ENCODE measurements at regions not wholly inside any gene's neighbourhood (a gene's known extent, or its start where the extent isn't known, plus 50 kb on each side); places are given as distances from the start of the nearest gene placed in this dataset.

DNA sequence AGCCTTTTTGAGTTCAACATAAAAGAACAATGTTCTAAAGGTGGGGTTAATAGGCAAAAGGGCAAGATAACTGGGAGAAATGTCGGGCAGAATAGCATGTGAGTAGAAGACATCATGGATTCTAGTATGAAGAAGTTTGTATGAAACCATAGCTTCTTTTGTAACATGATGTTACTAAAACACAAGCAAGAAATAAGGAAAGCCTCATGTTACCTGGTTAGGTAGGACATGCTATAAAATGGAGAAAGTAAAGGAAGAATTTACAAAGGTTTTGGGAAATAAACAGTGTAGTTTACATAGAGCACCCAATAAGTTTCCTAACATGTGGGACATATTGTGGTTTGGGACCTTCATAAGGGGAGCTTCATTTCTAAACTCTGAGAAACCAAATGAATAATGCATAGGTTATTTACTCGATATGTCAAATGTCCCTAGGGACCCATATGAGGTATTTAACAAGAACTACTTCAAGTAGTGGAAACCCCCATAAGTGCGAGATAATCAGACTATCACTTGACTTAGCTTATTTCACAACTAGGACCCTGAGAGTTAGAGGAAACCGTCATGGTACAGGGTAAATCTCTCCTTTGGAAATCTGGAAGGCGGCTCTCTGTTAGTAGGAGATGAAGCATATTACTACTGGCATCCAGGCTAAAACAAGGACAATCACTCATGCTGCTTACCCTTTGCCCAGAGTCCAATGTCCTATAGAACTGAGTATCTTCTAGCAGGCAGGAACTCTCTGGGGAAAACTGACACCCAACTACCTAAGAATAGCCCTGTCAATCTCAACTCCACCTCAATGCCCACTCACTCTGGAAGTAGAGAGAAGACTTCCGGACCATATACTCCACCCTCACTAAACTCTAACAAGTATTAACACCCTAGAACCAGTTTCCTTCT lies 57.5 kb downstream of the ILRUN start:
- no peak overlapping the region for H3K27ac ChIP-seq
- TF ChIP-seq, protein P1, sequence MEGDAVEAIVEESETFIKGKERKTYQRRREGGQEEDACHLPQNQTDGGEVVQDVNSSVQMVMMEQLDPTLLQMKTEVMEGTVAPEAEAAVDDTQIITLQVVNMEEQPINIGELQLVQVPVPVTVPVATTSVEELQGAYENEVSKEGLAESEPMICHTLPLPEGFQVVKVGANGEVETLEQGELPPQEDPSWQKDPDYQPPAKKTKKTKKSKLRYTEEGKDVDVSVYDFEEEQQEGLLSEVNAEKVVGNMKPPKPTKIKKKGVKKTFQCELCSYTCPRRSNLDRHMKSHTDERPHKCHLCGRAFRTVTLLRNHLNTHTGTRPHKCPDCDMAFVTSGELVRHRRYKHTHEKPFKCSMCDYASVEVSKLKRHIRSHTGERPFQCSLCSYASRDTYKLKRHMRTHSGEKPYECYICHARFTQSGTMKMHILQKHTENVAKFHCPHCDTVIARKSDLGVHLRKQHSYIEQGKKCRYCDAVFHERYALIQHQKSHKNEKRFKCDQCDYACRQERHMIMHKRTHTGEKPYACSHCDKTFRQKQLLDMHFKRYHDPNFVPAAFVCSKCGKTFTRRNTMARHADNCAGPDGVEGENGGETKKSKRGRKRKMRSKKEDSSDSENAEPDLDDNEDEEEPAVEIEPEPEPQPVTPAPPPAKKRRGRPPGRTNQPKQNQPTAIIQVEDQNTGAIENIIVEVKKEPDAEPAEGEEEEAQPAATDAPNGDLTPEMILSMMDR (IDR thresholded peaks at IDR 0.05) = no peak
- H3K4me2 ChIP-seq (ENCODE audit: low read length) = no peak overlapping the region
- H3K27me3 ChIP-seq (ENCODE audit: control insufficient read depth, insufficient read depth, low read length) = no peaks in the 10 kb centered on the region
- H3K36me3 ChIP-seq (ENCODE audit: control insufficient read depth, insufficient read depth, low read length) = no peaks in the 10 kb centered on the region
- H3K4me1 ChIP-seq = no peaks in the 10 kb centered on the region
- H2AFZ ChIP-seq = no peak overlapping the region
- H3K9ac ChIP-seq = no peak overlapping the region
- peaks cover 21% of the 10 kb centered on the region for H3K79me2 ChIP-seq
- no peak overlapping the region for H3K4me3 ChIP-seq (ENCODE audit: low read depth, low read length)
- H3K9me3 ChIP-seq (ENCODE audit: control insufficient read depth, low read length) = no peaks in the 10 kb centered on the region

DNA sequence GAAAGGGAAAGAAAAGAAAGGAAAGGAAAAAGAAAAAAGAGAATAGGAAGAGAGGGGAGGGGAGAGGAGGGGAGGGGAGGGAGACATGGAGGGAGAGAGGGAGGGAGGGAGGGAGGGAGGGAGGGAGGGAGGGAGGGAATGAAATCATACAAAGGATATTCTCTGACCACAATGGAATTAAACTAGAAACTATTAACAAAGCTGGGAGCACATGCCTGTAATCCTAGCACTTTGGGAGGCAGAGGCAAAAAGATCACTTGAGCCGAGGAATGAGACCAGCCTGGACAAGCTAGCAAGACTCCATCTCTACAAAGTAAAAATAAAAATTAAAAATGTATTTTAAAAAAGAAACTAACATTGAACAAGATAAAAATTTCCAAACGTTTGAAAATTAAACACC lies 62.8 kb downstream of the ILRUN start:
- H3K4me3 ChIP-seq (ENCODE audit: low read depth, low read length) = no peak overlapping the region
- H3K27ac ChIP-seq = no peak overlapping the region
- H3K4me2 ChIP-seq (ENCODE audit: low read length) = no peak overlapping the region
- TF ChIP-seq, protein P1 (IDR thresholded peaks at IDR 0.05) = no peak
- peaks cover 14% of the 10 kb centered on the region for H3K79me2 ChIP-seq
- no peak overlapping the region for H3K9ac ChIP-seq
- no peak overlapping the region for H2AFZ ChIP-seq
- no peaks in the 10 kb centered on the region for H3K36me3 ChIP-seq (ENCODE audit: control insufficient read depth, insufficient read depth, low read length)
- no peaks in the 10 kb centered on the region for H3K4me1 ChIP-seq
- H3K27me3 ChIP-seq (ENCODE audit: control insufficient read depth, insufficient read depth, low read length) = no peaks in the 10 kb centered on the region
- no peaks in the 10 kb centered on the region for H3K9me3 ChIP-seq (ENCODE audit: control insufficient read depth, low read length)

DNA sequence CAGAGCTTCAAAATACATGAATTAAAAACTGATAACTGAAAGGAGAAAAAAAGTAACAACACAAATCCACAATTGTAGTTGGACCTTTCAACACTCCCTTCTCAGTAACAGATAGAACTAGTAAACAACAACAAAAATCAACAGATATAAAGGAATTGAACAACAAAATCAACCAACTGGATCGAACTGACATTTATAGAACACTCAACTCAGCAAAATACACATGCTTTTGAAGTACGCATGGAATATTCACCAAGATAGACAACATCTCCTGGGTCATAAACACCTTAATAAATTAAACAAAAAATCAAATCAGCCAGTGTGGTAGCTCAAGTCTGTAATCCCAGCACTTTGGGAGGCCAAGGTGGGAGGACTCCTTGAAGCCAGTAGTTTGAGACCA lies 63.3 kb downstream of the ILRUN start:
- Histone ChIP-seq H3K4me3 (ENCODE audit: low read depth, low read length) (no peak overlapping the region), H3K4me2 (ENCODE audit: low read length) (no peak overlapping the region), H3K4me1 (no peaks in the 10 kb centered on the region), H3K36me3 (ENCODE audit: control insufficient read depth, insufficient read depth, low read length) (no peaks in the 10 kb centered on the region), H3K27ac (no peak overlapping the region), H3K9me3 (ENCODE audit: control insufficient read depth, low read length) (no peaks in the 10 kb centered on the region), H3K9ac (no peak overlapping the region), H3K79me2 (peaks cover 14% of the 10 kb centered on the region), H3K27me3 (ENCODE audit: control insufficient read depth, insufficient read depth, low read length) (no peaks in the 10 kb centered on the region), H2AFZ (no peak overlapping the region)
- TF ChIP-seq, protein P1 (IDR thresholded peaks at IDR 0.05) = no peak

DNA sequence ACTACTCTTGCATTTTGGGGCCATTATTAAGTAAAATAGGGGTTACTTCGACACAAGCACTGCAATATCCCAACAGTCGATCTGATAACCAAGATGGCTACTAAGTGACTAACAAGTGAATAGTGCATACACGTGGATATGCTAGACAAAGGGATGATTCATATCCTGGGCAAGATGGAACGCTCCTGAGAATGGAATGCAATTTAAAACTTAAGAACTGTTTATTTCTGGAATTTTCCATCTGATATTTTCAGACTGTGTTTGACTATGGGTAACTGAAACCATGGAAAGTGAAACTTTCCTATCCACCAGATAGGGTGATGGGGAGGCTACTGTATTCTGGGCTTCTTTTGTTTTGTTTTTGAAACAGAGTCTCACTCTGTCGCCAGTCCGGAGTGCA lies 66.5 kb downstream of the ILRUN start:
- Histone ChIP-seq H3K4me2 (ENCODE audit: low read length) (no peak overlapping the region), H3K9ac (no peak overlapping the region), H3K27ac (no peak overlapping the region), H3K9me3 (ENCODE audit: control insufficient read depth, low read length) (no peaks in the 10 kb centered on the region), H3K27me3 (ENCODE audit: control insufficient read depth, insufficient read depth, low read length) (no peaks in the 10 kb centered on the region), H3K4me3 (ENCODE audit: low read depth, low read length) (no peak overlapping the region), H3K36me3 (ENCODE audit: control insufficient read depth, insufficient read depth, low read length) (no peaks in the 10 kb centered on the region), H3K4me1 (no peaks in the 10 kb centered on the region), H3K79me2 (peaks cover 31% of the 10 kb centered on the region), H2AFZ (no peak overlapping the region)
- TF ChIP-seq, protein P1 (IDR thresholded peaks at IDR 0.05) = no peak

DNA sequence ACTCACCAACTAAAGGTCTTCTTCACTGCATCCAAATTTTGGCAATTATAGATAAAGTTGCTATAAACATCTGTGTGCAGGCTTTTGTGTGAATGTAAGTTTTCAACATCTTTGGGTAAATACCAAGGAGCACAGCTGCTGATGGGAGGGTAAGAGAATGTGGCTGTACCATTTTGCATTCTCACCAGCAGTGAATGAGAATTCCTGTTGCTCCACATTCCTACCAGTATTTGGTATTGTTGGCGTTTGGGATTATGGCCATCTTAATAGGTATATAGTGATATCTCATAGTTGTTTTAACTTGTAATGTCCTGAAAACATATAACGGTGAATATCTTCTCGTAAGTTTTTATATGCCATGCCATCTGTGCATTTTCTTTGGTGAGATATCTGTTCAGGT lies 69.3 kb downstream of the ILRUN start:
- Histone ChIP-seq H3K9ac (no peak overlapping the region), H3K36me3 (ENCODE audit: control insufficient read depth, insufficient read depth, low read length) (no peaks in the 10 kb centered on the region), H3K9me3 (ENCODE audit: control insufficient read depth, low read length) (no peaks in the 10 kb centered on the region), H3K27ac (no peak overlapping the region), H3K4me3 (ENCODE audit: low read depth, low read length) (no peak overlapping the region), H3K4me1 (no peaks in the 10 kb centered on the region), H2AFZ (no peak overlapping the region), H3K79me2 (peaks cover 22% of the 10 kb centered on the region), H3K4me2 (ENCODE audit: low read length) (no peak overlapping the region), H3K27me3 (ENCODE audit: control insufficient read depth, insufficient read depth, low read length) (no peaks in the 10 kb centered on the region)
- TF ChIP-seq, protein P1 (IDR thresholded peaks at IDR 0.05) = no peak

All from parathyroid adenoma (tissue), 2 donors.